ENCODE measurements at regions not wholly inside any gene's neighbourhood (a gene's known extent, or its start where the extent isn't known, plus 50 kb on each side); places are given as distances from the start of the nearest gene placed in this dataset.

DNA sequence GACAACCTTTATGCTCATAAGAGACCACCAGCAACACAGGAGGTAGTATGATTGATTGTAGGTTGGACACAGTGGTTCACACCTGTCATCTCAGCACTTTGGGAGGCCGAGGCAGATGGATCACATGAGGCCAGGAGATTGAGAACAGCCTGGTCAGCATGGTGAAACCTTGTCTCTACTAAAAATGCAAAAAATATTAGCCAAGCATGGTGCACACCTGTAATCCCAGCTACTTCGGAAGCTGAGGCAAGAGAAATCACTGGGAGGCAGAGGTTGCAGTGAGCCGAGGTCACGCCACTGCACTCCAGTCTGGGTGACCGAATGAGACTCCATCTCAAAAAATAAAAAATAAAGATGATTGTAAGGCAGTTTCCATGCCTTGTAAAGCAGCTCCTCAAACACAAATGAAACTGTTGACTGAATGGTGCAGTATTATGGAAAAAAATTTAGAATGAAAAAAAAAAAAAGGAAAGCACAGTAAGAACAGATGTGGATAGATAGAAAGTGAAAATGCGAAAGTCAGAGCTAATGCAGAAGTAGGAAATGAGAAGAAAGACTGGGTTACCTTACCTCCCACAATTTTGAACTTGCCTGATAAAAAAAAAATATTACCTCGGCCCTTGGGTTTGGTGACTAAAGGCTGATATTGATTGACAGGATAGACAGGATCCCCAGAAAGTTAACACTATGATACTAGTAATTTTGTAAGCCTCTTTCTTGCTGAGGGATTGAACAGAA, 249.2 kb upstream of the TRAM1L1 start:
- Mint-ChIP-seq H3K9me3 (no peaks in the 10 kb centered on the region), H3K27me3 (ENCODE audit: low read depth) (no peaks in the 10 kb centered on the region), H3K36me3 (ENCODE audit: low read depth) (no peaks in the 10 kb centered on the region), H3K4me1 (ENCODE audit: low read depth) (no peaks in the 10 kb centered on the region), H3K27ac (no peak overlapping the region), H3K4me3 (ENCODE audit: low read depth) (no peak overlapping the region)
- DNase-seq (ENCODE audit: low spot score): no peak
- intact Hi-C loops (cut with micrococcal nuclease): no loop called here

- H3K9me3 Mint-ChIP-seq: no peaks in the 10 kb centered on the region
- no peaks in the 10 kb centered on the region for H3K36me3 Mint-ChIP-seq (ENCODE audit: low read depth)
- DNase-seq (ENCODE audit: low spot score): no peak
- no peak overlapping the region for H3K4me3 Mint-ChIP-seq (ENCODE audit: low read depth)
- H3K27me3 Mint-ChIP-seq (ENCODE audit: low read depth): no peaks in the 10 kb centered on the region
- no peak overlapping the region for H3K27ac Mint-ChIP-seq
- intact Hi-C loops (cut with micrococcal nuclease): no loop called here
- no peaks in the 10 kb centered on the region for H3K4me1 Mint-ChIP-seq (ENCODE audit: low read depth)
Measured at GRCh38 chr4:117357437-117357836, 272.1 kb upstream of the TRAM1L1 start.

DNA sequence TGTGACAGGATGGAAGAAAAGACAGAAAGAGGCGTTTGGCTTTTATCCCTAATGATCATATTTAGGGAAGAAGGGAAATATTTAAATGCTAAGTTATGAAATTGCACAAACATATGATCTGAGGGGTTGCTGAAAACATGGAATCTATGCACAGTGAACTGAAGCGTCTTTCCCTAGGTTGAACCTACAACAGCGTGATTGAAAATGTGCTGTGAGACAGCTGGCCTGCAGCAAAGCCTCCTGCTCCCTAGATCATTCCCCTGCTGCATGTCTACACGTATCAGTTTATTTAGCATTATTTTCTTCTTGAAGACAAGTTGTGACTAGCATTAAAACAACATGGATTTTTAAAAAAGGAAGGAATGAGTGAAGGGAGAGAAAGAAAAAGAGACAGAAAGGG, 272.5 kb upstream of the TRAM1L1 start:
- H3K27ac Mint-ChIP-seq: no peak overlapping the region
- no peaks in the 10 kb centered on the region for H3K9me3 Mint-ChIP-seq
- DNase-seq (ENCODE audit: low spot score): no peak
- H3K36me3 Mint-ChIP-seq (ENCODE audit: low read depth): no peaks in the 10 kb centered on the region
- intact Hi-C loops (cut with micrococcal nuclease): no loop called here
- H3K27me3 Mint-ChIP-seq (ENCODE audit: low read depth): no peaks in the 10 kb centered on the region
- H3K4me1 Mint-ChIP-seq (ENCODE audit: low read depth): no peaks in the 10 kb centered on the region
- H3K4me3 Mint-ChIP-seq (ENCODE audit: low read depth): no peak overlapping the region

DNA sequence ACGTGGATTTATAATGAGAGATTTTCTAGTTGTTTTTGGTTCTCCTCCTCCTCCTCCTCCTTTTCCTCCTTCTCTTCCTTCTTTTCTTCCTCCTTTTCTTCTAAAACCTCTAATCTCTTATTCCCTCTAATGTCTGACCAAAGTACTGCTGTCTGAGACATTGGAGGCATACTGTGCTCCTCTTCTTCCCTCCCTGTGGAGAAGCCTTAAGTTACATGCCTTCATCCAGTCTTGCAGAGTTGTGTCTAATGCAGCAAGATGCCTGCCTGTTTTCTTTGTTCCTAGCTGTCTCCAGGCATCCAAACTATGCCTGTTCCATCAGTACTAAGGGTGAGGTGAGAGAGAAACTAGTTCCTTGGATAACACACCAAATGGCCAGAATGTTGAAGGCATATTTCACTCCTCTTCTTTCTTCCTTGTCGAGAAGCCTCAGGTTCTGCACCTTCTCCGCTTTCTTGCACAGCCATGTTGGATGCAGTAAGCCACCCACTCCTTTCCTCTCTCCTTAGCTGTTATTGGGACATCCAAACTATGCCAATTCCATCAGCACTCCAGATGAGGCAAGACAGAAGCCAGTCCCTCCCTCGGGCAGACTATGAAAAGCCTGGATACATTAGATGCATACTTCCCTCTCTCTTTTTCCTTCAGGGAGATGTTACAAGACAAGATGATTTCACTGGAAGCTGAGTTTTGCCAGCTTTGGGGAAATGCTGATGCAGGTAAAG, 285.7 kb upstream of the TRAM1L1 start:
- Mint-ChIP-seq H3K9me3 (no peaks in the 10 kb centered on the region), H3K27me3 (ENCODE audit: low read depth) (no peaks in the 10 kb centered on the region), H3K4me1 (ENCODE audit: low read depth) (no peaks in the 10 kb centered on the region), H3K4me3 (ENCODE audit: low read depth) (no peak overlapping the region), H3K36me3 (ENCODE audit: low read depth) (no peaks in the 10 kb centered on the region), H3K27ac (no peak overlapping the region)
- DNase-seq (ENCODE audit: low spot score): no peak
- intact Hi-C loops (cut with micrococcal nuclease): no loop called here

- no peak overlapping the region for H3K4me3 Mint-ChIP-seq (ENCODE audit: low read depth)
- no peaks in the 10 kb centered on the region for H3K4me1 Mint-ChIP-seq (ENCODE audit: low read depth)
- DNase-seq (ENCODE audit: low spot score): no peak
- H3K36me3 Mint-ChIP-seq (ENCODE audit: low read depth): no peaks in the 10 kb centered on the region
- no peaks in the 10 kb centered on the region for H3K9me3 Mint-ChIP-seq
- no peak overlapping the region for H3K27ac Mint-ChIP-seq
- H3K27me3 Mint-ChIP-seq (ENCODE audit: low read depth): no peaks in the 10 kb centered on the region
- intact Hi-C loops (cut with micrococcal nuclease): no loop called here
Measured at GRCh38 chr4:117375101-117375500, 289.7 kb upstream of the TRAM1L1 start.

GRCh38 chr4:117376692-117377091, 291.3 kb upstream of the TRAM1L1 start:
- Mint-ChIP-seq H3K27ac (no peak overlapping the region), H3K36me3 (ENCODE audit: low read depth) (no peaks in the 10 kb centered on the region), H3K4me3 (ENCODE audit: low read depth) (no peak overlapping the region), H3K27me3 (ENCODE audit: low read depth) (no peaks in the 10 kb centered on the region), H3K9me3 (no peaks in the 10 kb centered on the region), H3K4me1 (ENCODE audit: low read depth) (no peaks in the 10 kb centered on the region)
- intact Hi-C loops (cut with micrococcal nuclease): no loop called here
- DNase-seq (ENCODE audit: low spot score): no peak

GRCh38 chr4:117378942-117379341, 293.6 kb upstream of the TRAM1L1 start:
- intact Hi-C loops (cut with micrococcal nuclease): no loop called here
- no peaks in the 10 kb centered on the region for H3K9me3 Mint-ChIP-seq
- no peaks in the 10 kb centered on the region for H3K27me3 Mint-ChIP-seq (ENCODE audit: low read depth)
- no peak overlapping the region for H3K27ac Mint-ChIP-seq
- no peaks in the 10 kb centered on the region for H3K4me1 Mint-ChIP-seq (ENCODE audit: low read depth)
- H3K36me3 Mint-ChIP-seq (ENCODE audit: low read depth): no peaks in the 10 kb centered on the region
- no peak overlapping the region for H3K4me3 Mint-ChIP-seq (ENCODE audit: low read depth)
- DNase-seq (ENCODE audit: low spot score): no peak

- no peak overlapping the region for H3K27ac Mint-ChIP-seq
- no peak overlapping the region for H3K4me3 Mint-ChIP-seq (ENCODE audit: low read depth)
- no peak for DNase-seq (ENCODE audit: low spot score)
- intact Hi-C loops (cut with micrococcal nuclease): no loop called here
- H3K9me3 Mint-ChIP-seq: no peaks in the 10 kb centered on the region
- no peaks in the 10 kb centered on the region for H3K4me1 Mint-ChIP-seq (ENCODE audit: low read depth)
- no peaks in the 10 kb centered on the region for H3K36me3 Mint-ChIP-seq (ENCODE audit: low read depth)
- H3K27me3 Mint-ChIP-seq (ENCODE audit: low read depth): no peaks in the 10 kb centered on the region
Measured at GRCh38 chr4:117383468-117383867, 298.1 kb upstream of the TRAM1L1 start.

GRCh38 chr4:117385526-117385925, 300.1 kb upstream of the TRAM1L1 start:
- no peak overlapping the region for H3K4me3 Mint-ChIP-seq (ENCODE audit: low read depth)
- no peak overlapping the region for H3K27ac Mint-ChIP-seq
- DNase-seq (ENCODE audit: low spot score): no peak
- no peaks in the 10 kb centered on the region for H3K27me3 Mint-ChIP-seq (ENCODE audit: low read depth)
- no peaks in the 10 kb centered on the region for H3K36me3 Mint-ChIP-seq (ENCODE audit: low read depth)
- H3K4me1 Mint-ChIP-seq (ENCODE audit: low read depth): no peaks in the 10 kb centered on the region
- intact Hi-C loops (cut with micrococcal nuclease): no loop called here
- no peaks in the 10 kb centered on the region for H3K9me3 Mint-ChIP-seq

- no peaks in the 10 kb centered on the region for H3K9me3 Mint-ChIP-seq
- H3K36me3 Mint-ChIP-seq (ENCODE audit: low read depth): no peaks in the 10 kb centered on the region
- DNase-seq (ENCODE audit: low spot score): no peak
- H3K4me1 Mint-ChIP-seq (ENCODE audit: low read depth): no peaks in the 10 kb centered on the region
- H3K27me3 Mint-ChIP-seq (ENCODE audit: low read depth): no peaks in the 10 kb centered on the region
- no peak overlapping the region for H3K4me3 Mint-ChIP-seq (ENCODE audit: low read depth)
- no peak overlapping the region for H3K27ac Mint-ChIP-seq
- intact Hi-C loops (cut with micrococcal nuclease): no loop called here
Measured at GRCh38 chr4:117387072-117387471, 301.7 kb upstream of the TRAM1L1 start.

DNA sequence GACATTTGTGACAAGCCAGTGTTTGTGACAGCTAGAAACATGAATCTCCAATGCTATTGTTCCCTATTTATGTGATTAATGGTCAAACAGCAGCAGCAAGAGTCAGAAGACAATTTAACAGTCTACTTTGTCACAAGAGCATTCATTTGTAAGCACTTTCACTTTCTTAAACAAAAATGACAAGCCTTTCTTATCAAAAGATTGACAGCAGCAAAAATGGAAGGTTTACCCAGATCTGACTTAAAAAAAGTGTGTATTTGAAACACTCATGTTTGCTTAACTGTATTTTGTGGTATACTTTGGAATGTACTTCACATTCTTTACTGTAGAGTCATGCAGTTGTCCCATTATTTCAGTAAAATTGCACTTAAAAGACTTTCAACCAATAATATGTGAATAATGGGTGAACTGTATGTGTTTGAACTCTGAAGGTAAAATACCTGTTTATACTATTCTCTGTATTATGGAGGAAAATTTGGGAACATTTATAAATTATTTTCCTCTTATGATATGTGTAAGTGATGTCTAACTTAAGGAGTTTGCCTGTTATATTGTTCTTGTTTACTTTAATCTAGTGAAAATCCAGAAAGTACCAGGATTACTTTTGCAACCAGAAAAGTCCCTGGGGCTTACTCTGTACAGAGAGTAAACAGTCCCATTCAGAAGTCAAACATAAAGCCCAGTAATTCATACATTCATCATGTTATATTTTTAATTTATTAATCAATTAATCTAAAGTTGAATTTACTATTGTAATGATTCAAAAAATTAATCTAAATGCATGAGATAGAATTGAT, 314.9 kb upstream of the TRAM1L1 start:
- Mint-ChIP-seq H3K27ac (no peak overlapping the region), H3K36me3 (ENCODE audit: low read depth) (no peaks in the 10 kb centered on the region)

DNA sequence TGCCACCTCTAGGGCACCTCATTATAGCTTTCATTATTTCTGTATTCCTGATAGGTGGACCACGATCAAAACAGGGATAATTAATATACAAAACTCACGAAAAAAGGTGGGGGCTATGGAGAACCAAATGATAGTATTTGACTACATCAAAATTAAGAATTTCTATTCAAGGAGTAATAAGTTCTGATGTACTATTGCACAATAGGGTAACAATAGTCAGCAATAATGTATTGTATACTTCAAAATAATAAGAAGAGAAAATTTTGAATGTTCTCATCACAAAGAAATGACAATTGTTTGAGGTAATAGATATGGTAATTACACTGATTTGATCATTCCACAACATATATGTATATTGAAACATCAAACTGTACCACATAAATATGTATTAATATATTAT, 327.3 kb upstream of the TRAM1L1 start:
- intact Hi-C loops (cut with micrococcal nuclease): no loop called here
- no peak for DNase-seq (ENCODE audit: low spot score)
- Mint-ChIP-seq H3K9me3 (no peaks in the 10 kb centered on the region), H3K36me3 (ENCODE audit: low read depth) (no peaks in the 10 kb centered on the region), H3K4me3 (ENCODE audit: low read depth) (no peak overlapping the region), H3K27me3 (ENCODE audit: low read depth) (no peaks in the 10 kb centered on the region), H3K27ac (no peak overlapping the region), H3K4me1 (ENCODE audit: low read depth) (no peaks in the 10 kb centered on the region)

More for the DNA sequence above, 314.9 kb upstream of the TRAM1L1 start:
- Mint-ChIP-seq H3K4me3 (ENCODE audit: low read depth) (no peak overlapping the region), H3K27me3 (ENCODE audit: low read depth) (no peaks in the 10 kb centered on the region), H3K4me1 (ENCODE audit: low read depth) (no peaks in the 10 kb centered on the region), H3K9me3 (no peaks in the 10 kb centered on the region)
- intact Hi-C loops (cut with micrococcal nuclease): no loop called here
- no peak for DNase-seq (ENCODE audit: low spot score)

GRCh38 chr4:117417856-117418255, 332.5 kb upstream of the TRAM1L1 start:
- intact Hi-C loops (cut with micrococcal nuclease): no loop called here
- Mint-ChIP-seq H3K4me1 (ENCODE audit: low read depth) (no peaks in the 10 kb centered on the region), H3K4me3 (ENCODE audit: low read depth) (no peak overlapping the region)

More at GRCh38 chr4:117417856-117418255, 332.5 kb upstream of the TRAM1L1 start:
- no peaks in the 10 kb centered on the region for H3K9me3 Mint-ChIP-seq
- no peaks in the 10 kb centered on the region for H3K36me3 Mint-ChIP-seq (ENCODE audit: low read depth)
- DNase-seq (ENCODE audit: low spot score): no peak
- H3K27me3 Mint-ChIP-seq (ENCODE audit: low read depth): no peaks in the 10 kb centered on the region
- H3K27ac Mint-ChIP-seq: no peak overlapping the region

Measured in activated T-helper 2 cell treated with anti-CD3 and anti-CD28 coated beads, Interferon-gamma antibody, Interleukin-2, Interleukin-4, amounts not matched to agents 10 μg/mL and 5 μg/mL and 100 μg/mL, durations not matched to agents 14 hours and 24 hours and 36 hours (primary cell).